ENCODE measurements at regions not wholly inside any gene's neighbourhood (a gene's known extent, or its start where the extent isn't known, plus 50 kb on each side); places are given as distances from the start of the nearest gene placed in this dataset.

GRCh38 chr18:78595453-78595852, 384.2 kb upstream of the SALL3 start:
- no peaks in the 10 kb centered on the region for H3K79me2 ChIP-seq (ENCODE audit: insufficient read depth)
- no peak overlapping the region for H3K9ac ChIP-seq
- no peaks in the 10 kb centered on the region for H3K9me3 ChIP-seq (ENCODE audit: low read depth)
- no peak for TF ChIP-seq EZH2 (IDR thresholded peaks at IDR 0.05; ENCODE audit: insufficient read depth, poor library complexity, severe bottlenecking)
- no peak for TF ChIP-seq EZH2phosphoT487 (IDR thresholded peaks at IDR 0.05; ENCODE audit: insufficient read depth, low read depth)
- H4K20me1 ChIP-seq (ENCODE audit: insufficient read depth) = no peaks in the 10 kb centered on the region
- H3F3A ChIP-seq (ENCODE audit: insufficient read depth) = no peaks in the 10 kb centered on the region
- H3K27me3 ChIP-seq (replicated peaks; ENCODE audit: insufficient read depth) = no peaks in the 10 kb centered on the region
- DNase-seq = no peak
- no peaks in the 10 kb centered on the region for H3K4me1 ChIP-seq (ENCODE audit: insufficient read depth)
- in situ Hi-C loops (cut with MboI) = no loop called here
- 16 to 19% methylated on average over 4 of the region's 4 CpGs for WGBS, 2 experiments (ENCODE audit: low coverage in 1 of 2, low lambda C conversion rate in 2 of 2, missing lambda C conversion rate in 2 of 2)
- H3K4me2 ChIP-seq (ENCODE audit: unreplicated experiment) = no peak overlapping the region
- no peak overlapping the region for H2AFZ ChIP-seq
- H3K4me3 ChIP-seq = no peak overlapping the region
- no peak overlapping the region for H3K27ac ChIP-seq
- no peaks in the 10 kb centered on the region for H3K36me3 ChIP-seq (ENCODE audit: low read depth)
- H3K9me2 ChIP-seq (ENCODE audit: insufficient read depth) = no peaks in the 10 kb centered on the region

DNA sequence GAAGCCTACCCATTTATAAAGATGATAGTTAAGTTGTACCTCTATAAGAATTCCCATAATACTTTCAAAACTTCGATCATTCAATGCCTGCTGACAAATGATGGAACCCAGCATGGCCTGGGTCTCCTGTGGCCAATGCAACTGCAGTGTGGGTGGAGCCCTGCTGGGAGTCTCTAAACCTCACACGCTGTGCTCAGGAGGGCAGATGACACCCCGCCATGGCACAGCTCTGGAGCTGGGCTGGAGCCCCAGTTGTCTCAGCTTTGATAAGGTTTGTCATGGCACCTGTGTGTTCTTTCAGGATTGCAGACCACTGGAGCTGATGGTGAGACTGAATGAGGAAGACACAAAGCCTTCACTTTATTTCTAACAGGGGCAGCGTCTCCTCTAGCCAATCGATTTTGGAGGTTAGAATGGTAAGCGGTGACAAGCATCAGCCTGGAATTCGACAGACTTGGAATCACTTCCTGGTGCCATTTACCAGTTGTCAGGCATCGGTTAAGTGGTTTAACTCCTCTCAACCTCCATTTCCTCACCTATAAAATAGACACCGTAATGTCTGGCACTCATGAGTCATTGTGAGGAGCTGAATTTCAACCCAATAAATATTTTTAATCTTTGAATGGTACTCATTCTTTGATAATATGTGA, 383.6 kb upstream of the SALL3 start:
- no peaks in the 10 kb centered on the region for H4K20me1 ChIP-seq (ENCODE audit: insufficient read depth)
- H3K27me3 ChIP-seq (replicated peaks; ENCODE audit: insufficient read depth) = no peaks in the 10 kb centered on the region
- H3K4me3 ChIP-seq = no peak overlapping the region
- no peak overlapping the region for H3K4me2 ChIP-seq (ENCODE audit: unreplicated experiment)
- no peaks in the 10 kb centered on the region for H3K4me1 ChIP-seq (ENCODE audit: insufficient read depth)
- no peak overlapping the region for H2AFZ ChIP-seq
- no peak for TF ChIP-seq EZH2phosphoT487 (IDR thresholded peaks at IDR 0.05; ENCODE audit: insufficient read depth, low read depth)
- TF ChIP-seq EZH2 (IDR thresholded peaks at IDR 0.05; ENCODE audit: insufficient read depth, poor library complexity, severe bottlenecking) = no peak
- H3K9me2 ChIP-seq (ENCODE audit: insufficient read depth) = no peaks in the 10 kb centered on the region
- no peaks in the 10 kb centered on the region for H3K79me2 ChIP-seq (ENCODE audit: insufficient read depth)
- no peak overlapping the region for H3K27ac ChIP-seq
- H3K36me3 ChIP-seq (ENCODE audit: low read depth) = no peaks in the 10 kb centered on the region
- in situ Hi-C loops (cut with MboI) = no loop called here
- DNase-seq = no peak
- 17 to 18% methylated on average over 9 of the region's 9 CpGs for WGBS, 2 experiments (ENCODE audit: low coverage in 1 of 2, low lambda C conversion rate in 2 of 2, missing lambda C conversion rate in 2 of 2)
- H3K9me3 ChIP-seq (ENCODE audit: low read depth) = no peaks in the 10 kb centered on the region
- no peak overlapping the region for H3K9ac ChIP-seq
- no peaks in the 10 kb centered on the region for H3F3A ChIP-seq (ENCODE audit: insufficient read depth)

DNA sequence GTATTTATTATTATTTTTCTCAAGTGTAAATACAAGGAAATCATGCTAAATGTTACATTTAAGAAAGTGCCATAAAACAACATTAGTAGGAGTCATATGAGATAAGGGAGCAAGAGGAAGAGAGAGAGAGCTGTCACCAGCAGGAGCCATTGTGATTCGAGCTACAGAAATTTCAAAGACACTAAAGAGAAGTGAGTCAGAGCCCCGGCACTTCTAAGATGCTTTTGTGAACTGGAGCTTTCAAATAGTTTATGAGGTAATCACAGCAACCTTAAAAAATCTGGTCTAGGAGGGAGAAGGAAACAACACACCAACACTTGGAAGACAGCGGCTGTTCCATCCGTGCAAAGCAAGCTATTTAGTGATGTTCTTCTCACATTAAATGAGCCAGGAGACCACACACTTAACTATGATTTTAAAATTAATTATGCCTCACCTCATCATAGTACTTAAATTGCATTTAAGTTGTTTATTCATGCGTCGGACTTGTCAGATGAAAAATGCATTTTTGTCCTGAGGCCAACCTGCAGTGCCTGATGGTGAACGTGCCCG, 382.7 kb upstream of the SALL3 start:
- Histone ChIP-seq H3K27ac (no peak overlapping the region), H3K4me3 (no peak overlapping the region), H2AFZ (no peak overlapping the region), H3K9me2 (ENCODE audit: insufficient read depth) (no peaks in the 10 kb centered on the region), H3K9me3 (ENCODE audit: low read depth) (no peaks in the 10 kb centered on the region), H3K79me2 (ENCODE audit: insufficient read depth) (no peaks in the 10 kb centered on the region), H3K36me3 (ENCODE audit: low read depth) (no peaks in the 10 kb centered on the region), H4K20me1 (ENCODE audit: insufficient read depth) (no peaks in the 10 kb centered on the region), H3K9ac (no peak overlapping the region), H3K4me1 (ENCODE audit: insufficient read depth) (no peaks in the 10 kb centered on the region), H3F3A (ENCODE audit: insufficient read depth) (no peaks in the 10 kb centered on the region), H3K4me2 (ENCODE audit: unreplicated experiment) (no peak overlapping the region), H3K27me3 (replicated peaks; ENCODE audit: insufficient read depth) (no peaks in the 10 kb centered on the region)
- in situ Hi-C loops (cut with MboI) = no loop called here
- 31 to 36% methylated on average over 8 of the region's 8 CpGs for WGBS, 2 experiments (ENCODE audit: low coverage in 1 of 2, low lambda C conversion rate in 2 of 2, missing lambda C conversion rate in 2 of 2)
- TF ChIP-seq EZH2phosphoT487 (IDR thresholded peaks at IDR 0.05; ENCODE audit: insufficient read depth, low read depth) = no peak
- no peak for TF ChIP-seq EZH2 (IDR thresholded peaks at IDR 0.05; ENCODE audit: insufficient read depth, poor library complexity, severe bottlenecking)
- DNase-seq = peak; percentile 1

DNA sequence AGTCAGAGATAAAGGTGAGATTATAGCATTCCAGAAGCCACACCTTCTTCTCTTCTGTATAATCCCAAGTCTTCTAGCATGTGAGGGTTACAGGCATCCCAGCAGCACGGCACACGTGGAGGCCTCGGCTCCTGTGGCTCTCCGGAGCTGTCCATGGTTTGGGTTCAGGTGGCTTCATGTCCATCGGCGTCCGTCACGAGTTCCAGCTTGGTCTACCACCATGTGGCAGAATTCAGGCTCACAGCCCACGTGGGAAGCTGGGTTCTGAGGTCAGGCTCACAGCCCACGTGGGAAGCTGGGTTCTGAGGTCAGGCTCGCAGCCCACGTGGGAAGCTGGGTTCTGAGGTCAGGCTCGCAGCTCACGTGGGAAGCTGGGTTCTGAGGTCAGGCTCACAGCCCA, 378.3 kb upstream of the SALL3 start:
- Histone ChIP-seq H3K79me2 (ENCODE audit: insufficient read depth) (no peaks in the 10 kb centered on the region), H3K9ac (no peak overlapping the region), H3K27ac (no peak overlapping the region), H3F3A (ENCODE audit: insufficient read depth) (no peaks in the 10 kb centered on the region), H3K9me2 (ENCODE audit: insufficient read depth) (no peaks in the 10 kb centered on the region), H3K36me3 (ENCODE audit: low read depth) (no peaks in the 10 kb centered on the region), H3K9me3 (ENCODE audit: low read depth) (no peaks in the 10 kb centered on the region), H3K4me1 (ENCODE audit: insufficient read depth) (no peaks in the 10 kb centered on the region), H2AFZ (no peak overlapping the region), H3K27me3 (replicated peaks; ENCODE audit: insufficient read depth) (no peaks in the 10 kb centered on the region), H3K4me3 (no peak overlapping the region), H4K20me1 (ENCODE audit: insufficient read depth) (no peaks in the 10 kb centered on the region), H3K4me2 (ENCODE audit: unreplicated experiment) (no peak overlapping the region)
- in situ Hi-C loops (cut with MboI) = no loop called here
- no peak for DNase-seq
- TF ChIP-seq EZH2phosphoT487 (IDR thresholded peaks at IDR 0.05; ENCODE audit: insufficient read depth, low read depth) (no peak), EZH2 (IDR thresholded peaks at IDR 0.05; ENCODE audit: insufficient read depth, poor library complexity, severe bottlenecking) (no peak)
- WGBS, 2 experiments (ENCODE audit: low coverage in 1 of 2, low lambda C conversion rate in 2 of 2, missing lambda C conversion rate in 2 of 2) = 37 to 38% methylated on average over 12 to 14 of the region's 14 CpGs
